Skeletal muscle tissue (tissue), 3 donors: ENCODE measurements at regions not wholly inside any gene's neighbourhood (a gene's known extent, or its start where the extent isn't known, plus 50 kb on each side); places are given as distances from the start of the nearest gene placed in this dataset.
"Not testable (repeated sequence)": the region's sequence is repeated elsewhere in the genome, so short reads cannot be mapped to it uniquely, and the experiment has no call there.

ENCODE experiments used
- H3K27ac ChIP-seq: one replicate; pipeline ENCODE4 v1.7.0; 2013; ENCODE audit warnings: mild to moderate bottlenecking, low read depth, low read length, inconsistent platforms
- H3K27me3 ChIP-seq, 3 donors: one replicate each; pipeline ENCODE4 v1.7.0; 2013; ENCODE audit warnings: low read length in 3 of 3; ENCODE audit not compliant: control insufficient read depth in 3 of 3, insufficient read depth in 3 of 3
- H3K36me3 ChIP-seq, 3 donors: one replicate each; pipeline ENCODE4 v1.7.0; 2013; ENCODE audit warnings: low read length in 3 of 3; ENCODE audit not compliant: control insufficient read depth in 3 of 3, insufficient read depth in 3 of 3
- H3K4me1 ChIP-seq, 3 donors: one replicate each; pipeline ENCODE4 v1.7.0; 2013; ENCODE audit warnings: low read length in 3 of 3, mild to moderate bottlenecking in 3 of 3; ENCODE audit not compliant: control insufficient read depth in 3 of 3, insufficient read depth in 3 of 3
- H3K4me3 ChIP-seq, 3 donors: one replicate each; pipeline ENCODE4 v1.7.0; 2013; ENCODE audit warnings: low read length in 3 of 3
- H3K9ac ChIP-seq, 3 donors: one replicate each; pipeline ENCODE4 v1.7.0; 2013; ENCODE audit warnings: low read length in 3 of 3, mild to moderate bottlenecking in 3 of 3, moderate library complexity in 2 of 3, low read depth in 1 of 3
- H3K9me3 ChIP-seq, 3 donors: one replicate each; pipeline ENCODE4 v1.7.0; 2013; ENCODE audit warnings: low read length in 3 of 3; ENCODE audit not compliant: control insufficient read depth in 3 of 3
- donor health status: Osteomylitis.

DNA sequence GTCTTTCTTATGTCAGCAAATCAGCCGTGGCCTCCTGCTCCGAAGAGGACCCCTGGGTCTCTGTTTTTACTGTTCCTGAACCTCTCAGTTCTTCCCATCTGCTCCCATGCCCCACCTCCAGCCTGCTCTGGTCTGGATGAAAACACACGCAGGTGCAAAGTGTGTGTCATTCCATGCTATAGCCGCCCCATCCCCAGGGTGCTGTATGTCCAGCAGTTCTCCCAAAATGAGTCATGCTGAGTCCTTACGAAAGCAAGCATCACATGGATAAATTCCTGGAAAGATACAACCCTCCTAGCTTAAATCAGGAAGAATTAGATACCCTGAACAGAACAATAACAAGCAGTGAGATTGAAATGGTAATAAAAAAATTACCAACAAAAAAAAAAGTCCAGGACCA, 300.1 kb upstream of the PFKP start:
- not testable (repeated sequence) for H3K27me3 ChIP-seq, H3K4me1 ChIP-seq, H3K27ac ChIP-seq, H3K36me3 ChIP-seq, H3K9me3 ChIP-seq, H3K9ac ChIP-seq, H3K4me3 ChIP-seq

DNA sequence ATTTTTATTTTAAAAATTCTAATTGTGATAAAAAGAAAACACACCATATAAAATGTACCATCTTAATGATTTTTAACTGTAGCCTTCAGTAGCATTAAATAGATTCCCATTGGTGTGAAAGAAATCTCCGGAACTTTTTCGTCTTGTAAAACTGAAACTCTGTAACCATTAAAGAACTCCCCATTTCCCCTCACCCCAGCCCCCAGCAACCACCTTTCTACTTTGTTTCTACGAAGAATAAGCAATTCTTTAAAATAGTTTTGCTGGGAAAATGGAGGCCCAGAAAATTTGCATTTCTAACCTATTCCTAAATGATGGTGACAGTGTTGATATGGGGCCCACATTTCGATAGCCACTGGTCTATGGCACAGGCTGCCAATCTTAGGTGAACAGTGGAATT, 305.4 kb upstream of the PFKP start:
- Histone ChIP-seq H3K36me3 (no peaks in the 10 kb centered on the region), H3K4me3 (no peak overlapping the region), H3K9ac (no peak overlapping the region), H3K27ac (no peak overlapping the region), H3K9me3 (peaks cover 0 to 2% (median 0%) of the 10 kb centered on the region in 3 donors), H3K27me3 (no peaks in the 10 kb centered on the region), H3K4me1 (no peaks in the 10 kb centered on the region)

DNA sequence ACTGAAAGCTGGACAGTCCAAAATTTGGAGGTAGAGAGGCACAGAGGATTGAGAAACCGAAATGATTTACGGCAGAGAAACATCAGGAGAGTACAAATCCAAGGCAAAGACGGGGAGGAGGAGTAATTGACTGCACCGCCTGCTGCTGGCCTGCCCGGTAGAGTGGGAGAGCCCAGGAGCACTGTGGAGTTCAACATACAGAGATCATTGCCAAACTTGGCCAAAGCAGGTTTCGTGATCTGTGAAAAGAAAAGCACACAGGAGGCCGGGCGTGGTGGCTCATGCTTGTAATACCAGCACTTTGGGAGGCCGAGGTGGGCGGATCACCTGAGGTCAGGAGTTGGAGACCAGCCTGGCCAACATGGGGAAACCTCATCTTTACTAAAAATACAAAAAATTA, 306.0 kb upstream of the PFKP start:
- Histone ChIP-seq H3K27ac (no peak overlapping the region), H3K9me3 (peaks cover 0 to 2% (median 0%) of the 10 kb centered on the region in 3 donors), H3K36me3 (no peaks in the 10 kb centered on the region), H3K9ac (no peak overlapping the region), H3K27me3 (no peaks in the 10 kb centered on the region), H3K4me1 (no peaks in the 10 kb centered on the region), H3K4me3 (no peak overlapping the region)

DNA sequence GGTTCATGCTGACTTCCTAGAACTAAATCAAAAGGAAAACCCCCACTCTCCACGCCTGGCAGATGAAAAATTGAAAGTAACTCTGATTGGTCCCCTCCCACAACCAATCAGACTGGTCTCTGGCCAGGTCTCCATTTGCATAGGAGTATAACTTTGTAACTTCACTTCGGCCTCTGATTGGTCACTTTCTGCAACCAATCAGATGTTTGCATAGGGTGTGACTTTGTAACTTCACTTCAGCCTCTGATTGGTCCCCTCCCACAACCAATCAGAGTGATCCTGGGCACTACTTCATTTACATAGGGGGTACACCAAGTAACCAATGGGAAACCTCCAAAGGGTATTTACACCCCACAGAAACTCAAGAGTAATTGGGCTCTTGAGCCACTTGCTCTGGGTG, 306.6 kb upstream of the PFKP start:
- no peaks in the 10 kb centered on the region for H3K27me3 ChIP-seq
- H3K4me1 ChIP-seq, result no peaks in the 10 kb centered on the region
- peaks cover 0 to 2% (median 0%) of the 10 kb centered on the region in 3 donors for H3K9me3 ChIP-seq
- no peak overlapping the region for H3K27ac ChIP-seq
- H3K36me3 ChIP-seq, result no peaks in the 10 kb centered on the region
- no peak overlapping the region for H3K4me3 ChIP-seq
- H3K9ac ChIP-seq, result no peak overlapping the region

DNA sequence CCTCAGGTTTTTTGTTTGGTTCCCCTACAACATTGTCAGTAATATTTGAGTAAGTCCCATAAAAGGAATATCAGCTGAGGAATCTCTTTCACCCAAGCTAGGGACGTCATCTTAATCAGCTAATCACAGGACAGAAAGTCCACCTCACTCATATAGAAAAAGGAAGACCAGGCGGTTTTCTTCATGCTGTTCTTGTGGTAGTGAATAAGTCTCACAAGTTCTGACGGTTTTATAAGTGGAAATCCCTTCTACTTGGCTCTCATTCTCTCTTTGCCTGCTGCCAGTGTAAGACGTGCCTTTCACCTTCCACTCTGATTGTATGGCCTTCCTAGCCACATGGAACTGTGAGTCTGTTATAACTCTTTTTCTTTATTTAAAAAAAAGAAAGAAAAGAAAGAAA, 308.1 kb upstream of the PFKP start:
- no peak overlapping the region for H3K9ac ChIP-seq
- H3K36me3 ChIP-seq, result no peaks in the 10 kb centered on the region

DNA sequence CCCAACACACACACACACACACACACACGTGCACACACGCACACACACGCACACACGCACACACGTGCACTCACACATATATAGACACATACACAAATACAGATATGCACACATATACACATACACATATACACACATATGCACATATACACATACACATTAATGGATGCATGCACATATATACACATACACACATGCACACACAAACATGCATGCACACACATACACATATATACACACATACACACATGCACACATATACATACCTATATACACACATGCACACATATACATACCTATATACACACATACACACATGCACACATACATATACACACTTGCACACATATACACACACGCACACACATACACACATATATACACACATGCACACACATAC, 312.4 kb upstream of the PFKP start:
- Histone ChIP-seq H3K36me3 (no peaks in the 10 kb centered on the region), H3K27me3 (peaks cover 0 to 2% (median 0%) of the 10 kb centered on the region in 3 donors), H3K4me3 (no peak overlapping the region), H3K4me1 (no peaks in the 10 kb centered on the region), H3K9me3 (no peaks in the 10 kb centered on the region), H3K9ac (no peak overlapping the region), H3K27ac (no peak overlapping the region)

More for the DNA sequence above, 308.1 kb upstream of the PFKP start:
- H3K4me3 ChIP-seq, result no peak overlapping the region
- H3K4me1 ChIP-seq, result no peaks in the 10 kb centered on the region
- H3K27ac ChIP-seq, result no peak overlapping the region
- H3K9me3 ChIP-seq, result peaks cover 0 to 2% (median 0%) of the 10 kb centered on the region in 3 donors
- H3K27me3 ChIP-seq, result no peaks in the 10 kb centered on the region

DNA sequence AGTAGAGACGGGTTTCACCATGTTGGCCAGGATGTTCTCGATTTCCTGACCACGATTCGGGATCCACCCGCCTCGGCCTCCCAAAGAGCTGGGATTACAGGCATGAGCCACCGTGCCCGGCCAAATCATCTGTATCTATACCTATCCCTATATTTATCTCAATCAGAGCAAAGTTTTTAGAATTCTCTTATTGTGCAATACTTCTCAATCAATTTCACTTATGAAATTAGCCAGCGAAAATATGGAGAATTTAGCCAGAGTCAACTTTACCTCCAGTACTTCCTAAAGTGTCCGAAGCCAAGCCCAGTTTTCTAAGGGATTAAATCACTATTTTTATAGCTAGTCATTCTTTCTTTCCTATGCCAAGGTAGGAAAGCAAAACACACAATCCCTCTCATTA, 319.1 kb upstream of the PFKP start:
- Histone ChIP-seq H3K4me3 (no peak overlapping the region), H3K4me1 (no peaks in the 10 kb centered on the region), H3K36me3 (no peaks in the 10 kb centered on the region), H3K27me3 (peaks cover 0 to 2% (median 0%) of the 10 kb centered on the region in 3 donors), H3K27ac (no peak overlapping the region), H3K9me3 (peaks cover 0 to 2% (median 0%) of the 10 kb centered on the region in 3 donors), H3K9ac (no peak overlapping the region)

DNA sequence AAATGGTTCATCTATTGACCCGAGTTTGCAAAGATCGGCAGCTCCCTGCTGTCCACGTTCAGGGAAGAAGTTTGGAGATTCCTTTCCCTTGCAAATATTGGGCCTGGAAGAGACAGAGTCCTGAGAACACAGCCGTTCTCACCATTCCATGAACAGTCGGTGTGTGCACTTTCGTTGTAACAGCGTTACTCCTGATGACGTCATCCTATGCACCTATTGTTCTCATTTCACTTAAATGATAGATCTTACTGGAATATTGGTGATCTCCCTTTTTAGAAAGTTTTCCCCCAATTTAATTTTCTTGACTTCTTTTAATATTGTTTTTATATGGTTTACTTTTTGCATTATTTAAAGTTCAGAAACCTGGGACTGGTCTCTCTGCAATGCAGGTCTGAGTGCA, 320.7 kb upstream of the PFKP start:
- no peaks in the 10 kb centered on the region for H3K27me3 ChIP-seq
- H3K27ac ChIP-seq, result no peak overlapping the region
- H3K4me3 ChIP-seq, result no peak overlapping the region
- no peak overlapping the region for H3K9ac ChIP-seq
- peaks cover 0 to 2% (median 0%) of the 10 kb centered on the region in 3 donors for H3K9me3 ChIP-seq
- no peaks in the 10 kb centered on the region for H3K4me1 ChIP-seq
- H3K36me3 ChIP-seq, result no peaks in the 10 kb centered on the region

DNA sequence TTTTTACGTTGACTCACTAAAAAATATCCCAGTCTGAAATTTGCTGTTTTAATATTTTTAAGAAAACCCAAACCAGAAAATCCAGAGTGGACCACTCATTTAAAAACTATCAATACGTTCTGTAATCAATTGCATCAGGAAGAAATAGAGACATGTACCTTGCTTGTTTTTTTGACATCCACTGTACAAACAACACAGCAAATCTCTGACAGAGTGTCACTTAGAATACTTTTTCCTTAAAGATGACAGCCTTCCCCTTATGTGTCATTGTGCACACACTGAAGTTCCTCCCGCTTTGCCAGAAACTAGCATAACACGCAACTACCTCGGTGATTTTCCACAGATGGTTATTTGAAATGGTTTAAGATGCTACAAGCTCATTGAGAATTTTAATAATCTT, 321.7 kb upstream of the PFKP start:
- H3K4me1 ChIP-seq, result no peaks in the 10 kb centered on the region
- no peaks in the 10 kb centered on the region for H3K27me3 ChIP-seq
- H3K36me3 ChIP-seq, result no peaks in the 10 kb centered on the region
- no peak overlapping the region for H3K4me3 ChIP-seq
- peaks cover 0 to 2% (median 0%) of the 10 kb centered on the region in 3 donors for H3K9me3 ChIP-seq
- H3K27ac ChIP-seq, result no peak overlapping the region
- H3K9ac ChIP-seq, result no peak overlapping the region

DNA sequence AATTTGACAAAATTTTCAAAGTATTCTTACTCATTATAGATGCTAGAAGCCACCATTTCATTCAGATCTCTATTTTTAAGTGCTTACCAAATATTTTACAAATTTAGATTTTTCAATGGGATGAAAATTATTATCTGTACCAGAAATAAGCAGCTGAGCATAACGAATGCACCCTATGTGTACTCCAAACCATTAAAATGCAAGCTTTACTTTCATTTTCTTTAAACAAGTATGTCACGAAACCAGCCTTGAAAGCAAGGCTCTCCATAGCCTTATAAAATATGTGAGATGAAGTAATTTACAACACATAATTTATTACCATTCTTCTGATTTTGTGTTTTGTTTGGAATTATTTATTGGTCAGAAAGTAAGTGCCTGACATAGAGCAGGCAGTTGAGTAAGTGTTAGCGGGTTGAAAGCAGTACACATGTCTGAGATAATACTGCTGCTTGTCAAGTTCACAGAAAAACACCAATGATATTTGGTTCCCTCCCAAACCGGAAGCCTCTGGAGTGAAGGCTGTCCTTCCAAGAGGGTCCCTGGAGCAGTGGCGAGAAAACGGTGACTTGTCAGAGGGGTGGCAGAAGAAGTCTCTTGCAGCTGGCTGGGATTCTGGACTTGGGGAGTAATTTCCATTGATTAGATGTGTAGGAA, 322.7 kb upstream of the PFKP start:
- no peaks in the 10 kb centered on the region for H3K4me1 ChIP-seq
- H3K4me3 ChIP-seq, result peak overlapping the region in 2 of 3 donors; percentile 34 to 38
- no peak overlapping the region for H3K9ac ChIP-seq
- no peaks in the 10 kb centered on the region for H3K27me3 ChIP-seq
- H3K9me3 ChIP-seq, result peaks cover 0 to 2% (median 0%) of the 10 kb centered on the region in 3 donors
- H3K27ac ChIP-seq, result no peak overlapping the region
- no peaks in the 10 kb centered on the region for H3K36me3 ChIP-seq
